GM19099 (cell line): ENCODE measurements at regions not wholly inside any gene's neighbourhood (a gene's known extent, or its start where the extent isn't known, plus 50 kb on each side); places are given as distances from the start of the nearest gene placed in this dataset.

Source experiments
- POLR2A ChIP-seq: IDR thresholded peaks from 3 replicates; pipeline ENCODE4 v1.6.1; 2011; ENCODE audit warnings: low read depth; ENCODE audit not compliant: insufficient read length; ENCODE audit errors: extremely low read depth

DNA sequence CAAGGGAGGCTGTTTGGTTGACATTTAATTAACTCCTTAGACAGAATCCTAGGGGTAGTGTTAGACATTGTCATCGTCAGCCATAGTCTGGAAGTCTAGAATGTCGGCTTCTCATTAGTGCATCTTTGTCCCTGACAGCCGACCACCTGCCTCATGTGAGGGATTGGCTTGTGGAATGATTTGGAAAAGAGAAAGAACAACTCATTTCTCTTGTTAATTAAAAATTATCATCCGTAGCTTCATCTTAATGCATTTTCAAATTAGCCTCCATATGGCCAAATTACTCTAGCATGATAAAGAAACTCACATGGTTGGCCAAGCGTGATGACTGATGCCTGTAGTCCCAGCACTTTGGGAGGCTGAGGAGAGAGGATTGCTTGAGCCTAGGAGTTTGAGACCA lies 97.7 kb upstream of the PARD3 start:
- TF ChIP-seq POLR2A, result no peak

DNA sequence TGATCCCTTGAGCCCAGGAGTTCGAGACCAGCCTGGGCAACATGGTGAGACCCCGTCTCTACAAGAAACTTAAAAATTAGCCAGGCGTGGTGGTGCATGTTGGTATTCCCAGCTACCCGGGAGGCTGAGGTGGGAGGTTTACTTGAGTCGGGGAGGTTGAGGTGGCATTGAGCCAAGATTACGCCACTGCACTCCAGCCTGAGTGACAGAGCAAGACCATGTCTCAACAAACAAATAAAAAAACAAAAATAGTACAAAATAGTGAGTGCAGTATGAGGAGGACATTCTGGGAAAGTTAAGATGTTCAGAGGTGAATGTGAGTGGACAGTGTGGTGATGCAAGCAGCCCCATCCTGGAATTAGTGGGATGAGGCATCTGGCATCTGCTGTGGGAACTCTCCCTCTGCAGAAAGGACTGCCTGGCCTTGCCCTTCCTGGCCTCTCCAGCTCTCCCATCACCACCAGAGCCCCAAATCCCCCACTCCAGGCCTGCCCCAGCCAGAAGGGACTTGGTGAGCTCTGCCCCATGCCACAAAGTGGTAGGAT lies 96.6 kb upstream of the PARD3 start:
- TF ChIP-seq POLR2A, result no peak

DNA sequence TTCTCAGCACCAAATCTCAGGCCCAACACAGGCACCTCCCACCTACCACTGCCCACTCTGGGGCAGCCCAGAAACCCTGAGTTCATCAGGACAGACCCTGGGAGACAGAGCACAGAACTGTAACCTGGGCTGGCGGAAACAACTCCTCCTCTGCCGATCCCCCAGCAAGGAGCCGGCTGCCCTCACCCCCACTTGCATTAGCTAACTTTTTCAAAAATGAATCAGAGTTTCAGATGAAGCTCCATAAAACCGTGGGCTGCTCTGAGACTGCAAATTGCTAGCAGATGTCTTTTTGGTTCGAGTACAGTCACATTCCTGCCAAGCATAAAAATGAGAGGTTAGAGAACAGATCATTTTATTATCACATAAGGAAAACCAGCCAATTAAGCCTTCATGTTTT lies 93.4 kb upstream of the PARD3 start:
- no peak for TF ChIP-seq POLR2A

DNA sequence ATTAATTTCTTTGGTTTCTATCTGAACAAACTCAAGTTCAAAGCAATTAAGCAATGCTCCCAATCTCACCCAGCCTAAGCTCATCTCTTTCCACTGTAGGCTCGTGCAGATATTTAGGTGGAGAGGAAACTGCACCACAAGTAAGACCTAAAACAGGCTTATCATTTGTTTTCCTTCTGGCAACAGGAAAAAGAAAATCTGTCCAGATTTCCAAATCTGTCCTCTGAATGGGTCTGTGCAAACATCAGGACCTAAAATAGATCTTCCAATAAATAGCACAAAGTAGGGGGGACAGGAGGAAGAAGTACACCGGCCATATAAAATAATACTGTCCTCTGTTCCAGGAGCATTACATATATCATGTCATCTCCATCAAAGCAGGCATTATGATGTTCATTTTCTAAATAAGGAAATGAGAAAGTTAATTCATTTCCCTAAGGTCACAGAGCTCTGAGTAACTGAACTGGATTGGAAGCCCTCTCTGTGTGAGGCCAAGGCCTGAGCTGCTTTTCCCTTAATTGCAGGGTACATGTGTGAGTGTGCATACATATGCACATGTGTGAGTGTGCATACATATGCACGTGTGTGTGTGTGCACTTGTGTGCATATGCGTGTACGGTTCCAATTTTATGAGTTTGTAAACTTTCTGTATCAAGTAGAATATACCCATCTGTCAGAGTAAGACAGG lies 92.8 kb upstream of the PARD3 start:
- TF ChIP-seq POLR2A, result no peak

DNA sequence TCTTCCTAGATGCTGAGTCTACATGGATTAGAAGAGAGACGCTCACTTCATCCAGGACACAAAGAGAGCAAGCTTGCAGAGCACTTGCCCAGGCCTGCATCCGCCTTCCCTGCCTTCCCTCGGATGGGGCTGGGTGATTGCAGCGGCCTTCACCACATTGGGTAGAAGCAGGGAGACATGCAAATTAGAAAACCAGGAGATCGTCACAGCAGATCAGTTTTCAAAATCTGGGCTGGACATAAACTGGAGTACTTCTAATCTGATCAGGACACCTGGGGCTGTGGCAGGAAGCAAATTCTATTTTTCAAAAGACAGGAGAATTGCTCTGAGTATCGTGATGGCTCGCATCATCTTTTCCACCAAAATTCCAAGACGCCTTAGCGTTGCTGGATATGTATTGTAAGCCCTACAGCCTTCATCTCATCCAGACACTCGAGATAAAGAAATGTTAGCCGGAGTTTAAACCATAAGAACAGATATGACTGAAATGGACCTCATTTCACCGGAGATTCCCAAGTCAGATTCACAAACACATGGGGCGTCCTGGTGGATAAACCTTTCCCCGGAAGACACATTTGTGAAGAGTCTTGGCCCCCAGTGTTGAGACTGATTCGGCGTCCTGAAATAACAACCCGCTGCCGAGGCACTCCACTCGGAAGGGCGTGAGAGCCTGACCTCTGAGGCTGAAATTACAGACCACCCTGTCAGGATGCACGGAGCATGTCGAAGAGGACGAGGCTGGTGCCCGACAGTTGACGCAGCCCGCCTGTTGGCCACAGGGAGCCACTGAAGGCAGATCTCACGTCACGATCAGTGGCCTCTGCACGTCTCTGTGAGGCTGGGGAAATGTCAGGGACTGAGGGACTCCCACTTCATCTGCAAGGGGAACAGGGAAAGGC lies 91.2 kb upstream of the PARD3 start:
- TF ChIP-seq POLR2A, result no peak

DNA sequence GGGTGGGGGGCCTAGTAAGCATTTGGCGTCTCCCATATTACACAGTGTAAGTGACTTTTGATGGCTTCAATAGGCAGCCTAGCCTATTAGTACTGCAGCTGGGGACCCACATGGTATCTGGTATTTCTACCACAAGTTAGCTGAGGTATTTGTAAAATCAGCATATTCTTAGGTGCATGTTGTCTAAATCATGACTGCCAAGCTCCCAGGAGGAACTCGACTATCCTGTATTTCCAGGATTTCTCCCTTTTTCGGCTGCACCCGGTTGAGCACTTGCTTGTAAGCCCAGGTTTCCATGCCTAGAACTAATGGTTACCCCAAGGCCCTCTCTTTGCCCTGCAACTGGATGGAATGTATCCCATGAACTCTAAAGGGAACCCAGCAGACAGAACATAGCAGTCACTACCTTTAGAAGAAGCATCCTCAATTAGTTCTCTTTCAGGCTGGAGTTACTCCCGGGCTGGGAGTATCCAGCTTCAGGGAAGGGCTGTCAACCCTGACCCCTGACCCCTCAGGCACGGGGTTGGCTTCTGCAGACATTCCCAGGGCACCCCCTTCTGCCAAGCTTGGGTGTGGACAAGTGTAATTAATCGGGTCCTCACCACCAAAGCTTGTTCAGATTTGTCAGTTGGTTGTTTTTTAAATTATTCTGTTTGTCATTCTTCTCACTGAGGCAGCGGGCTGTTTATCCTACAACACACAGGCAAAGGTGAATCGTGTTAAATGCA lies 90.3 kb upstream of the PARD3 start:
- TF ChIP-seq POLR2A, result no peak

DNA sequence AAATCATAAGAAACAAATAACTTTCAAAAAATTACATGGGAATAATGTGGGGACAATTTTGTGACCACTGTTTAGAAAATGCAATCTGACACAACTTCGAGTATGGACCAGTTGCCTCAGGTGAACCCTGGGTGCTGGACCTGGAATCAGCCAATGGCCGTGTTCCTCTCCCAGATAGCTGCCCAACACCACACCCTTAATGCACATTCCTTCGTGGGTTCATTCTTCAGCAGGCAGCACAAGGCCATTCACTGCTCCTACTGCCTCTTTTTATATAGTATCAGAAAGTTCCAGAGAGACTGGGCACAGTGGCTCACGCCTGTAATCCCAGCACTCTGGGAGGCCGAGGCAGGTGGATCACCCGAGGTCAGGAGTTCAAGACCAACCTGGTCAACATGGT lies 89.1 kb upstream of the PARD3 start:
- no peak for TF ChIP-seq POLR2A

DNA sequence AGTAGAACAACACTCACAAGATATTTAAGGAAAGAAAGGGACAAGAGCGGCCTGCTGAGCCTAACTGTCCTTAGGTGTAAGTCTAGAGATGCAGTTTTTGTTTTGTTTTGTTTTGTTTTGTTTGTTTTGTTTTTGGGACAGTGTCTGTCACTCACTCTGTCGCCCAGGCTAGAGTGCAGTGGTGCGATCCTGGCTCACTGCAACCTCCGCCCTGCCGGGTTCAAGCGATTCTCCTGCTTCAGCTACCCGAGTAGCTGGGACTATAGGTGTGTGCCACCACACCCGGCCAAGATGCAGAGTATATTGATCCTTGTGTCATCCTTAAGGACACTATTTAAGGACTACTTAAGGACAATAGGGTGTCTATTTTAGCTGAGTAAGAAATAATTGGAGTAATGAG lies 84.1 kb upstream of the PARD3 start:
- TF ChIP-seq POLR2A, result no peak

DNA sequence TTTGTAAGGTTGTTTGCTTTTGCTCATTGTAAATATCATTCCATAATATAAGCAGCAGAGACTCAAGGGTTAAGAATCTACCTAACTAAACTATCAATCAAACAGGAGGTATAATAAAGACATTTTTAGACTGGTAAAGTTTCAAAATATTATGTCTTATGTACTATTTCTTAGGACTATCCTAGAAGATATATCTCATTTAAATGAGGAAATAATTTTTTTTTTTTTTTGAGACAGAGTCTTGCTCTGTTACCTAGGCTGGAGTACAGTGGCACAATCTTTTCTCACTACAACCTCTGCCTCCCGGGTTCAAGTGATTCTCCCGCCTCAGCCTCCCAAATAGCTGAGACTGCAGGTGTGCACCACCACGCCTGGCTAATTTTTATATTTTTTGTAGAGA lies 80.9 kb upstream of the PARD3 start:
- TF ChIP-seq POLR2A, result no peak

DNA sequence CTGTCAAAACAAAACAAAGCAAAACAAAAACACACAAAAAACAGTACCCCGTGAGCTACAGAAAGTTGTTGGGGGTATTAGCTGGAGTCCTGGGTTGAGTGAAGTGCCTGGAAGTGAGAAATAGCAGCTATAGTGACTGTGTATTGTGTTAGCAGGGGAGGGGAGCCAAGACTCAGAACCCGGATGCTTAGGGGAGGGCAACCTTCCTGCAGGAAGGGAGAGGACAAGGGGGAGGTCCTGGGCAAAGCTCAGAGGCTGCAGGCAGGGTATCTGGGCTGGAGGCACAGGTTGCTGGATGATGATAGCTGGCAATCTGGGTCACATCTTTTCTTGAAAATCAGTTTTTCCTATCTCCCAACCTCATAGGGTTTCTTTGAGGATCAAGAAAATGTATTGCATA lies 75.8 kb upstream of the PARD3 start:
- TF ChIP-seq POLR2A, result no peak

DNA sequence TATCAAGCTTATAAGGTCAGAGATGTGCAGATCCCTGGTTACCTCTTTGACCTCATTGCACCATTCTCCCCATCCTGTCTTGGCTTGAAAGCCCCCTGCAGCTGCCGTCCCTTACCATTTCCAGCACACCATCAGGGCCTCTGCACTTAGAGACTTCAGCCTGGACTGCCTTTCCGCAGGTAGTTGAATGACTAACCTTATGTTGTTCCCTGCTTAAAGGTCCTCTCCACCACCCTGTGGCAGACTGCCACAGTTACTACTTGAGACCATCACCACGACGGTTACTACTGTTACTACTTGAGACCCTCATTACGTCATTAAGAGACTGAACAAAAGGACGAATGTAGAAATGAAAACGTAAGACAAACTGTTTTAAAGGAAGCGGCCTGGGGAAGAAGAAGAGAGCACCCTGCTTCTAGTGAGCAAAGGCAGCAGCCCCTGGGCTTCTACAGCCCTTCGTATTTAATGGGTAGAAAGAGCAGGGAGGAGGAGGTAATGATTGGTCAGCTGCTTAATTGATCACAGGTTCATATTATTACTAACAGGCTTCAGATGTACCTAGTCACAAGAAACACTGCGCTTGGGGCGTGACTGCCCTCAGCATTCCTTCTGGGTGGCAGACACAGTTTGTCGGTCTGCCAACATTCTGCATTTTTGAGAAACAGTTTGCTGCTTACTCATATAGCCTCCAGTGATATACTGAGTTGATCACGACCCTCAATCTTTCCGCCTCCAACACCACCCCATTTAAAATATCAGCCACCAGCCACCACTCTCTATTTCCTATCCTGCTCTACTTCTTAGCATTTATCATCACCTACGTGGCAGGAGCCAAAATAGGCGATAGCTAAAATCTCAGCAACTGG lies 74.1 kb upstream of the PARD3 start:
- TF ChIP-seq POLR2A, result no peak

DNA sequence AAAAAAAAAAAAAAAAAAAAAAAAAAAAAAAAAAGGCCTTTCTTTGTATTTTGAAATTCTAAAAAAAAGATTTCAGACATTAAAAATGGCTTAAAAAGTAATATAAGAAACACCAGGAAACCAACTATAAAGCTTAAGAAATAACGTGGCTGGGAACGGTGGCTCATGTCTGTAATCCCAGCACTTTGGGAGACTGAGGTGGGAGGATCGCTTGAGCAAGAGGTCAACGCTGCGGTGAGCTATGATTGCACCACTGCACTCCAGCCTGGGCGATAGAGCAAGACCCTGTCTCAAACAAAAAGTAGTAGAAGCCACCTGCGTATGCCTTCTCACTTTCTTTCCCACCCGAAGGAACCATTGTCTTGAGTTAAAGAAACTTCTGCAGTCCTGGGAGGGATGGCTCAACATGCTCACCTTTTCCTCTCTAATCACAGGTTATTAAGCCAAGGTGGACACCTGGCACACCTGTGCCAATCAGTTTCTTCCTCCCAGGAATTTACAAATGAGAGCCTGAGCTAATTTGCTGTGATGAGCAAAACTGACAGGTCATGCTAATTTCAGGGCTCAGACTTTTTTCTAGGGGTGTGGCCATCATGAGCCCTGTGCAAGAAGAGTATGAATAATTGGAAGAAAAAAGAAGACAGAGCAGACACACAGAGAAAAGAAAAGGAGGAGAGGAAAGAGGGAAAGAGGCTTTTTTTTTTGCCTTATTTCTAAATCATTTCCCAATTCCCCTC lies 72.0 kb upstream of the PARD3 start:
- TF ChIP-seq POLR2A, result no peak

DNA sequence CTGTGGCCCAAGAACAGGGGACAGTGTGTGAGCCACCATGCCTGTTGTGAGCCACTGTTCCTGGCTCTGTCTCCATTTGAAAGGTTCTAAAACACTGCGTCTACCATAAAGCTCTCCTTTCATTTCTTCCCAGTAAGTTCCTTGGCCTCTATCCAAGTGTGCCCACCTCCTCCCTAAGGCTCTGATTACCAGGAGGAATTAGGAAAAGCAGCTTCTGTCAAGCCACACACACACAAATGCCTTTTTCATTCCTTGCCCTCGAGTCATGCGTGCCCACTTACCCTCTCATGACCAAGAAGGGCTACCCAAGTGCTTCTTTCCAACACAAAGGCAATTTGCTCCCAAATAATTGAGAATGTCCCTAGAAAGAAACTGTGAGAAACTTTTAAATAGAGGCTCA lies 70.8 kb upstream of the PARD3 start:
- no peak for TF ChIP-seq POLR2A

DNA sequence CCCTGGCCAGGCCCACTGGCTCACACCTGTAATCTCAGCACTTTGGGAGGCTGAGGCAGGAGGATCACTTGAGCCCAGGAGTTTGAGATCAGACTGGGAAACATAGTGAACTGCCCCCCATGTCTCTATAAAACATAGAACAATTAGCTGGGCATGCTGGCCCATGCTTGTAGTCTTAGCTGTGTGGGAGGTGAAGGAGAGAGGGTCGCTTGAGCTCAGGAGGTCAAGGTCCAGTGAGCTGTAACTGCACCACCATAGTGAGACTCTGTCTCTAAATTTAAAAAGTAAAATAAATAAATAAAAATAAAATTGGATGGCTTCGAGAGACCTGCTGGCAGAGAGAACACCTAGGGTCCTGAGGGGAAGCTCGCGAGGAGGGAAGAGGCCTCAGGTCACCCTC lies 69.9 kb upstream of the PARD3 start:
- TF ChIP-seq POLR2A, result no peak

DNA sequence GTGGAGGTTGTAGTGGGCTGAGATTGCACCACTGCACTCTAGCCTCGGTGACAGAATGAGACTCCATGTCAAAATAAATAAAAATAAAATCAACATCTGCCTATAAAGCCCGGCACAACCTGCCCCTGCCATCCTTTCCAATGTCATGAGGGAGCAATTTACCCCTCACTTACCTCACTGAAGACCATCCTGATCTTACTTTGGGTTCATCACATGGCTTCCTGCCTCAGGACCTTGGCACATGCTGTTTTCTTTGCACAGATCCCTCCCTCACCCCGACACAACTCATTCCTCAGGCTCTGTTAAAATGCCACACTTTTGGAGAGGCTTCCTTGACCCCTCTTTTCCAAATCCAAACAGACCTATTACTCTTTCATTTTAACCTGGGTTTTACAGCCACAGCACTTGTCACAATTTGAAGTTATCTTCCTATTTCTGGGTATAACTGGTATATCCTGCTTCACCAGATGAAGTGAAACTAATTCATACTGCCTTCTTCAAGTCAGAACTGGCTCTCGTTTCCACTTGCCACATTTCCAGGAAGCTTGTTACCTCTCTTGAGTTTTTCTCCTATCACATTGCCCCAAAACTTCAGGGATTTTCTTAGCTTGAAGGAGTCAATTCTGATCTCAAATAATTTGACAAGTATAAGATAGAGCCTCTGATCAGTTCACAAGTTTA lies 69.3 kb upstream of the PARD3 start:
- no peak for TF ChIP-seq POLR2A
